IMR-90 (cell line): ENCODE measurements at regions not wholly inside any gene's neighbourhood (a gene's known extent, or its start where the extent isn't known, plus 50 kb on each side); places are given as distances from the start of the nearest gene placed in this dataset.

Experiments used
- ATAC-seq: fragments of 200-7000 bp; cut with Tn5 transposase; 2 replicates; pipeline ENCODE4 v1.9.1; 2020; ENCODE audit warnings: low read depth, mild to moderate bottlenecking, moderate library complexity
- BruUV-seq: library from RNA; stranded (reverse); fragments of 400-500 nt; replicated peaks from 2 replicates; lab custom pipeline; 2021; lab: Mats Ljungman, UMichigan
- CTCF ChIA-PET: fragments of 300-600 bp; formaldehyde crosslinking; extraction: SDS; loops from one replicate; lab custom pipeline; 2021; ENCODE audit warnings: antibody characterized with exemption; lab: Yijun Ruan, JAX
- POLR2A ChIA-PET: fragments of 300-600 bp; sonication (Branson Sonifier 250); formaldehyde crosslinking; loops from one replicate; lab custom pipeline; 2022; ENCODE audit warnings: antibody characterized with exemption; ENCODE audit not compliant: unreplicated experiment; lab: Charles Lee
- DNase-seq: peaks from one replicate; pipeline ENCODE4 v3.0.0; 2013
- H2AFZ ChIP-seq: replicated peaks from 2 replicates; pipeline ENCODE3; 2013; ENCODE audit warnings: low read length, mild to moderate bottlenecking; ENCODE audit not compliant: poor library complexity
- H2AK5ac ChIP-seq: 2 replicates; pipeline ENCODE4 v1.6.1; 2013; ENCODE audit warnings: low read depth, low read length, inconsistent platforms
- H2AK9ac ChIP-seq: replicated peaks from 2 replicates; pipeline ENCODE3; 2013; ENCODE audit warnings: mild to moderate bottlenecking, low read depth, low read length, moderate library complexity; ENCODE audit not compliant: poor library complexity
- H2BK120ac ChIP-seq: 2 replicates; pipeline ENCODE4 v1.6.1; 2013; ENCODE audit warnings: low read depth, low read length, inconsistent platforms
- H2BK15ac ChIP-seq: 3 replicates; pipeline ENCODE4 v1.6.1; 2013; ENCODE audit warnings: low read depth, low read length, inconsistent platforms
- H2BK20ac ChIP-seq: 2 replicates; pipeline ENCODE4 v1.6.1; 2013; ENCODE audit warnings: low read depth, mild to moderate bottlenecking, inconsistent platforms, low read length, moderate library complexity
- H2BK5ac ChIP-seq: 2 replicates; pipeline ENCODE4 v1.6.1; 2013; ENCODE audit warnings: mild to moderate bottlenecking, low read depth, low read length, inconsistent platforms; ENCODE audit not compliant: poor library complexity, severe bottlenecking
- H3K14ac ChIP-seq: replicated peaks from 2 replicates; pipeline ENCODE4 v1.6.1; 2013; ENCODE audit warnings: low read depth, low read length, inconsistent platforms
- H3K18ac ChIP-seq: 2 replicates; pipeline ENCODE4 v1.6.1; 2013; ENCODE audit warnings: low read depth, low read length, control low read depth
- H3K23ac ChIP-seq: 2 replicates; pipeline ENCODE4 v1.6.1; 2013; ENCODE audit warnings: low read depth, low read length, inconsistent platforms
- H3K27ac ChIP-seq: 2 replicates; pipeline ENCODE4 v1.5.1; 2013; ENCODE audit warnings: mild to moderate bottlenecking, control low read depth, low read length; ENCODE audit not compliant: insufficient read depth
- H3K27me3 ChIP-seq: 2 replicates; pipeline ENCODE4 v1.6.1; 2013; ENCODE audit warnings: low read length; ENCODE audit not compliant: control insufficient read depth, insufficient read depth
- H3K36me3 ChIP-seq: 2 replicates; pipeline ENCODE4 v1.6.1; 2013; ENCODE audit warnings: low read length, mixed read lengths; ENCODE audit not compliant: control insufficient read depth, insufficient read depth
- H3K4ac ChIP-seq: 2 replicates; pipeline ENCODE4 v1.6.1; 2013; ENCODE audit warnings: low read depth, low read length, inconsistent platforms
- H3K4me1 ChIP-seq: 2 replicates; pipeline ENCODE4 v1.6.1; 2013; ENCODE audit warnings: low read length, mixed read lengths; ENCODE audit not compliant: control insufficient read depth, insufficient read depth
- H3K4me2 ChIP-seq: 2 replicates; pipeline ENCODE4 v1.6.1; 2013; ENCODE audit warnings: low read depth, mild to moderate bottlenecking, control low read depth, low read length, moderate library complexity
- H3K4me3 ChIP-seq: 2 replicates; pipeline ENCODE4 v1.5.1; 2013; ENCODE audit warnings: low read depth, mild to moderate bottlenecking, control low read depth, low read length, moderate library complexity; ENCODE audit not compliant: insufficient read depth
- H3K56ac ChIP-seq: 2 replicates; pipeline ENCODE4 v1.6.1; 2013; ENCODE audit warnings: low read length, inconsistent platforms; ENCODE audit not compliant: insufficient read depth; ENCODE audit errors: extremely low read depth
- H3K79me1 ChIP-seq, 2 experiments: 2 replicates each; pipeline ENCODE4 v1.6.1; 2013; ENCODE audit warnings: low read length in 2 of 2, inconsistent platforms in 1 of 2, low read depth in 1 of 2
- H3K9ac ChIP-seq: 2 replicates; pipeline ENCODE4 v1.6.1; 2013; ENCODE audit warnings: low read depth, low read length, control low read depth
- H3K9me1 ChIP-seq: 2 replicates; pipeline ENCODE4 v1.6.1; 2013; ENCODE audit warnings: low read length, inconsistent platforms; ENCODE audit not compliant: insufficient read depth
- H3K9me3 ChIP-seq: 2 replicates; pipeline ENCODE4 v1.6.1; 2013; ENCODE audit warnings: low read length; ENCODE audit not compliant: control insufficient read depth, insufficient read depth
- H4K20me1 ChIP-seq: 2 replicates; pipeline ENCODE4 v1.6.1; 2013; ENCODE audit warnings: low read length, inconsistent platforms; ENCODE audit not compliant: insufficient read depth
- H4K5ac ChIP-seq: 2 replicates; pipeline ENCODE4 v1.6.1; 2013; ENCODE audit warnings: mild to moderate bottlenecking, low read depth, low read length, control low read depth
- H4K8ac ChIP-seq, 2 experiments: 2 replicates each; pipeline ENCODE4 v1.6.1; 2013; ENCODE audit warnings: low read depth in 2 of 2, low read length in 2 of 2, control low read depth in 1 of 2, inconsistent platforms in 1 of 2
- H4K91ac ChIP-seq: 2 replicates; pipeline ENCODE4 v1.6.1; 2013; ENCODE audit warnings: low read depth, low read length, inconsistent platforms; ENCODE audit not compliant: insufficient read depth
- BHLHE40 ChIP-seq: fragments of 150-350 bp; IDR thresholded peaks from 2 replicates; pipeline ENCODE4 v1.6.1; 2016; ENCODE audit warnings: mild to moderate bottlenecking, low read depth, low read length
- ELK1 ChIP-seq: fragments of 150-350 bp; IDR thresholded peaks from 2 replicates; pipeline ENCODE4 v1.6.1; 2016; ENCODE audit warnings: low read depth, mild to moderate bottlenecking, low read length, moderate library complexity, borderline replicate concordance
- MAFK ChIP-seq: IDR thresholded peaks from 2 replicates; pipeline ENCODE4 v1.6.1; 2012; ENCODE audit warnings: low read depth, low read length, improper control_type of control experiment
- MXI1 ChIP-seq: IDR thresholded peaks from 2 replicates; pipeline ENCODE4 v1.6.1; 2012; ENCODE audit warnings: low read depth, mild to moderate bottlenecking, low read length, moderate library complexity, borderline replicate concordance
- NFE2L2 ChIP-seq: fragments of 150-350 bp; IDR thresholded peaks from 2 replicates; pipeline ENCODE4 v1.6.1; 2016; ENCODE audit warnings: low read depth, mild to moderate bottlenecking, low read length
- POLR2A ChIP-seq: IDR thresholded peaks from 2 replicates; pipeline ENCODE4 v1.6.1; 2012; ENCODE audit warnings: mild to moderate bottlenecking, low read depth, low read length
- RAD21 ChIP-seq: IDR thresholded peaks from 2 replicates; pipeline ENCODE4 v1.6.1; 2012; ENCODE audit warnings: low read length, improper control_type of control experiment
- RFX5 ChIP-seq: IDR thresholded peaks from 2 replicates; pipeline ENCODE4 v1.8.0; 2012; ENCODE audit warnings: low read depth, mild to moderate bottlenecking, low read length, moderate library complexity
- USF2 ChIP-seq: fragments of 150-350 bp; IDR thresholded peaks from 2 replicates; pipeline ENCODE4 v1.6.1; 2017; ENCODE audit warnings: mild to moderate bottlenecking, antibody characterized with exemption, low read length, low read depth
- WGBS, 2 experiments: methylation state at CpG; one replicate each; pipeline versions ENCODE4 v1.1.5 to v1.1.7; 2013; ENCODE audit warnings: missing lambda C conversion rate in 2 of 2; ENCODE audit not compliant: insufficient read length in 1 of 2; ENCODE audit errors: extremely low coverage in 2 of 2; 5-methylcytosine and 5-hydroxymethylcytosine counted together
- dilution Hi-C: fragments of 300-500 bp; cut with HindIII; formaldehyde crosslinking; loops from one replicate; pipeline ENCODE4 v1.14.3; 2018; ENCODE audit warnings: low sequenced_read_pairs; ENCODE audit not compliant: unreplicated experiment
- in situ Hi-C: fragments of 300-500 bp; cut with MboI; formaldehyde crosslinking; loops from 3 replicates; pipeline ENCODE4 v1.14.3; 2019; ENCODE audit warnings: low sequenced_read_pairs, inconsistent platforms, mixed read lengths
- intact Hi-C: fragments of 100-400 bp; cut with micrococcal nuclease; formaldehyde crosslinking; loops from 2 replicates; pipeline ENCODE4 v1.10.0; 2022

DNA sequence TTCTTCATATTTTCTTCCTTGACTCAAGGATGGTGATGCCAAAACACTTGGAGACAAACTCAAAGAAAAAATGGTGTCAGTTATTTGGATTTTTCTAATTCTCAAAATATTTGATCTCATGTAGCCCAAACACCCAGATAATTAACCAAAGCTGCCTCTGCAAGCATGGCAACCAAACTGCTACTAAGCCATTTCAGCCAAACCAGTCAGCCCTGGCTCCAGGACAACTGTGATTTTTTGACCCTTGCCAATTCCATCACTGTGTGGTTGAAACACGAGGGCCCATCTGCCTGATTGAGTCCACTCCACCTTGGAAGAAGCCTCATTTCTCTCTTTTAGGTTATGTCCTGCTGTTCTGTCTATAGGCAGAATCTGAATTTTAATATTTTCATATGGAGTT is 277.4 kb downstream of the BLID start:
- dilution Hi-C loops: no loop called here
- no peak for DNase-seq

More for the DNA sequence above, 277.4 kb downstream of the BLID start:
- ATAC-seq: no peak
- Histone ChIP-seq H2AK9ac (no peak overlapping the region), H4K5ac (no peak overlapping the region), H4K8ac (no peak overlapping the region), H4K20me1 (no peaks in the 10 kb centered on the region), H3K14ac (no peak overlapping the region), H3K4ac (no peak overlapping the region), H4K91ac (no peak overlapping the region), H3K9me3 (peaks cover 2% of the 10 kb centered on the region; the same call in 1 of the 2 replicates), H2AFZ (no peak overlapping the region), H2BK15ac (no peak overlapping the region), H3K56ac (no peak overlapping the region), H3K18ac (no peak overlapping the region), H2BK20ac (no peak overlapping the region), H3K27ac (no peak overlapping the region), H3K4me3 (no peak overlapping the region), H3K79me1 (no peaks in the 10 kb centered on the region), H2BK5ac (no peak overlapping the region), H3K23ac (no peak overlapping the region), H3K4me1 (peaks cover 2% of the 10 kb centered on the region; the same call in 1 of the 2 replicates), H3K27me3 (no peaks in the 10 kb centered on the region), H2BK120ac (no peak overlapping the region), H3K9me1 (no peaks in the 10 kb centered on the region), H2AK5ac (no peak overlapping the region), H3K9ac (no peak overlapping the region), H3K36me3 (no peaks in the 10 kb centered on the region), H3K4me2 (no peak overlapping the region)
- in situ Hi-C loops: no loop called here
- ChIA-PET CTCF (no interaction called here), POLR2A (no interaction called here)
- WGBS, 2 experiments: 60% methylated on average over 1 of the region's 1 CpG; no CpG with 5 or more reads in 1 of the 2 experiments
- TF ChIP-seq NFE2L2 (no peak), ELK1 (no peak), RAD21 (no peak), RFX5 (no peak), USF2 (no peak), BHLHE40 (no peak), POLR2A (no peak), MXI1 (no peak), MAFK (no peak)
- intact Hi-C loops: no loop called here
- BruUV-seq: no TSS peak
